Uterus (tissue), 3 donors: ENCODE measurements at regions not wholly inside any gene's neighbourhood (a gene's known extent, or its start where the extent isn't known, plus 50 kb on each side); places are given as distances from the start of the nearest gene placed in this dataset.
"Not testable (repeated sequence)": the region's sequence is repeated elsewhere in the genome, so short reads cannot be mapped to it uniquely, and the experiment has no call there.

Source experiments
- DNase-seq, 2 donors: peaks; one replicate each; pipeline ENCODE4 v3.0.0-alpha.2; 2019 to 2020
- H3K27ac ChIP-seq, 2 donors: fragments of 200-600 bp; sonication (generic); 1 replicate in 1 of 2; 2 replicates in 1 of 2; pipeline ENCODE4 v1.5.1; 2016 to 2018
- H3K27me3 ChIP-seq, 2 donors: fragments of 200-600 bp; sonication (generic); one replicate each; pipeline ENCODE4 v1.5.1; 2018 to 2019; ENCODE audit warnings: control low read depth in 1 of 2
- H3K36me3 ChIP-seq, 2 donors: fragments of 200-600 bp; sonication (generic); one replicate each; pipeline ENCODE4 v1.5.1; 2019; ENCODE audit warnings: control low read depth in 1 of 2
- H3K4me1 ChIP-seq, 2 donors: fragments of 200-600 bp; sonication (generic); one replicate each; pipeline ENCODE4 v1.5.1; 2018 to 2019; ENCODE audit warnings: control low read depth in 1 of 2
- H3K4me3 ChIP-seq, 2 donors: fragments of 200-600 bp; sonication (generic); 1 replicate in 1 of 2; 2 replicates in 1 of 2; pipeline ENCODE4 v1.5.1; 2018 to 2019; ENCODE audit warnings: mild to moderate bottlenecking in 1 of 2
- H3K9me3 ChIP-seq, 2 donors: fragments of 200-600 bp; sonication (generic); one replicate each; pipeline ENCODE4 v1.5.1; 2019; ENCODE audit warnings: control low read depth in 1 of 2
- POLR2A ChIP-seq, 2 donors: fragments of 450-650 bp; IDR thresholded peaks; one replicate each; pipeline ENCODE4 v1.6.1; 2016; ENCODE audit warnings: antibody characterized with exemption in 2 of 2, mild to moderate bottlenecking in 1 of 2, moderate library complexity in 1 of 2
- intact Hi-C: fragments of 100-400 bp; cut with DNase I; formaldehyde crosslinking; loops from one replicate; pipeline ENCODE4 v1.15.1; 2023; ENCODE audit warnings: low total_unique reads
- TF ChIP-seq, protein P1 (sequence below), 4 experiments: fragments of 200-600 bp in 2 of 4; fragments of 450-650 bp in 2 of 4; sonication (generic) in 2 of 4; IDR thresholded peaks; one replicate each; pipeline ENCODE4 v1.5.1; 2016 to 2019; ENCODE audit warnings: antibody characterized with exemption in 4 of 4, mild to moderate bottlenecking in 2 of 4, moderate library complexity in 1 of 4
- donor health status: DM: yes; HTN: yes; CAD: no.

DNA sequence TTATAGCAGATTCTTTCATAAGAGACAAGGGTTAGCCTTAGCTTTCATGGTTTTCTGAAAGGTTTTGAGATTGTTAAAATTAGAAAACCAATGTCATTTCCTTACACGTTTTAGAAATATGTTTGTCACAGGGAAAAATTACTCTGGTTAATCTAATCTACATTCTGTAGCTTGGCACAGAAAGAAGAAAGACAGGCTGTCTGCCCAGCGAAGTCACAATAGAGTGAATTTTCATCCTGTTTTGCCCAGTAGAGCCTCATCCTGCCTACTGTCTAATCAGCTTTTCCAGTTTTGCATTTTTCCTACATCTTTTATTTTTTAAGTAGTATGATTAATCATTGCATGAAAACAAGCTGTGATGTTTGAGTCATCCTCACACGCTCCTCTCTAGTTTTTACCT lies 688.8 kb downstream of the MTRR start:
- Histone ChIP-seq H3K27me3 (no peaks in the 10 kb centered on the region), H3K36me3 (no peaks in the 10 kb centered on the region), H3K4me3 (no peak overlapping the region), H3K4me1 (no peaks in the 10 kb centered on the region), H3K9me3 (peaks cover 0 to 7% of the 10 kb centered on the region in 2 donors), H3K27ac (no peak overlapping the region)
- TF ChIP-seq POLR2A (IDR thresholded peaks at IDR 0.05), result no peak
- TF ChIP-seq, protein P1, sequence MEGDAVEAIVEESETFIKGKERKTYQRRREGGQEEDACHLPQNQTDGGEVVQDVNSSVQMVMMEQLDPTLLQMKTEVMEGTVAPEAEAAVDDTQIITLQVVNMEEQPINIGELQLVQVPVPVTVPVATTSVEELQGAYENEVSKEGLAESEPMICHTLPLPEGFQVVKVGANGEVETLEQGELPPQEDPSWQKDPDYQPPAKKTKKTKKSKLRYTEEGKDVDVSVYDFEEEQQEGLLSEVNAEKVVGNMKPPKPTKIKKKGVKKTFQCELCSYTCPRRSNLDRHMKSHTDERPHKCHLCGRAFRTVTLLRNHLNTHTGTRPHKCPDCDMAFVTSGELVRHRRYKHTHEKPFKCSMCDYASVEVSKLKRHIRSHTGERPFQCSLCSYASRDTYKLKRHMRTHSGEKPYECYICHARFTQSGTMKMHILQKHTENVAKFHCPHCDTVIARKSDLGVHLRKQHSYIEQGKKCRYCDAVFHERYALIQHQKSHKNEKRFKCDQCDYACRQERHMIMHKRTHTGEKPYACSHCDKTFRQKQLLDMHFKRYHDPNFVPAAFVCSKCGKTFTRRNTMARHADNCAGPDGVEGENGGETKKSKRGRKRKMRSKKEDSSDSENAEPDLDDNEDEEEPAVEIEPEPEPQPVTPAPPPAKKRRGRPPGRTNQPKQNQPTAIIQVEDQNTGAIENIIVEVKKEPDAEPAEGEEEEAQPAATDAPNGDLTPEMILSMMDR (IDR thresholded peaks at IDR 0.05), result no peak
- intact Hi-C loops, result no loop called here
- no peak for DNase-seq

DNA sequence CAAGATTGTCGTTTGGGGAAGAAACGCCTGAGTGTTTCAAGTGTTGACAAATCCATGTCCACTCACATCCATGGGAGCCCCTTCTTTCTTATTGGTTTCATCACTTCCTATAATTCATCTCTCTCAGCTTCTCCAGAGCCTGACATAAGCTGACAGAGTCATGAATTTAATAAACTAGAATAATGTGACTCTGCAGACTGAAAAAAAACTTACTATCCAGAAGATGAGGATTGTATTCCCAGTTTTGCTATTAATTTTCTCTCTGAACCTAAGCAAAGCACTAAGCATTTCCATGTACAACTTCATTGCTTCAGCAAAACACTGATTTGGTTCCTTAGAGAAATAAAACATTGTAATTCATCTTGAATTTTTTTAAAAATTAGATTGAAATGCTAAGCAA lies 691.8 kb downstream of the MTRR start:
- intact Hi-C loops, result no loop called here
- Histone ChIP-seq H3K4me3 (no peak overlapping the region), H3K27ac (no peak overlapping the region), H3K36me3 (no peaks in the 10 kb centered on the region), H3K9me3 (no peaks in the 10 kb centered on the region), H3K4me1 (no peaks in the 10 kb centered on the region), H3K27me3 (no peaks in the 10 kb centered on the region)
- no peak for TF ChIP-seq POLR2A (IDR thresholded peaks at IDR 0.05)
- TF ChIP-seq, protein P1 (IDR thresholded peaks at IDR 0.05), result no peak
- DNase-seq, result no peak

DNA sequence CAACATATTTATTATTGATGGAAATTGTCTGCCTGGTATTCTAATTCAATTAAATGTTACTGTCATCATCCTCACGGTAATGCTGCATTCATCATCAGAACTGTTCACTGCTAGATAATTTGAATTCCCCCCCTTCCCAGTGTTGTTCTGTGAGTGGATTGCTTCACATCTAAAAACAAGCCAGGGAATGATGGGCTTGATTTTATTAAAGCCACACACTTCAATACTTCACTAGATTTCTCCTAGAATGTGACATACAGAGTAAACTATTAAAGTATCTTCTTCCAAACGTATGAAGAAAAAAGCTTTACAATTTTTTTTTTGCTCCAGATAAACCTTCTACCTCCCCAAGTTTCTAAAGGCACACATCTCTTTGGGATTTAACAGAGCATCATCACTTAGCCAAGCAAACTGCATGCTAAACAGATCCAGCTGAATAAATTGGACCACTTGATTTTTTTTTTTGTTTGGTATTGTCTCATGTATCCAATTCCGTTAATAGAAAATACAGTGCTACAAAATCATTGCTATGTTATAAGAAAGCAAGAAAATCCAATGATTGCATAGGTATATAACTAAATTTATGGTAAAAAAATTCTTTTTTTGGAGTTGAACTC lies 692.4 kb downstream of the MTRR start:
- Histone ChIP-seq H3K27me3 (no peaks in the 10 kb centered on the region), H3K27ac (no peak overlapping the region), H3K4me3 (no peak overlapping the region), H3K4me1 (no peaks in the 10 kb centered on the region), H3K36me3 (no peaks in the 10 kb centered on the region), H3K9me3 (no peaks in the 10 kb centered on the region)
- TF ChIP-seq, protein P1 (IDR thresholded peaks at IDR 0.05), result no peak
- intact Hi-C loops, result no loop called here
- no peak for DNase-seq

DNA sequence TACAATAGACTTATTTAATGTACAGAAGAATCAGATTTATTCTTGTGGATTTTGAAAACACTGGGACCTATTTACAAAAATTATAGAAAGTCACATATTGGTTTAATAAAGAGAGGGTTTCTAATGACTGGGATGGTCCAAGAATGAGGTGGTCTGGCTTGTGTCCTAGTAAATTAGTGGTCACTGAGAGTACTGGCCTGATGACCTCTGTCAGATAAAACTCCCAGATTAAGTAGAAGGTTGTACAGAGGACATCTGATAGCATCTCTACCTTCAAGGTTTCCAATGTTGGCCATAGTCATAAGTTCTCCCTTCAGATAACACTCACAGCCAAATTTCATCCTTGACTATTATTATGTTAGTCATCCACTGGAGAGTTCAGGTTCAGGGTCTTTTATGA lies 692.9 kb downstream of the MTRR start:
- no peak for TF ChIP-seq POLR2A (IDR thresholded peaks at IDR 0.05)
- TF ChIP-seq, protein P1 (IDR thresholded peaks at IDR 0.05), result no peak
- no peak overlapping the region for H3K4me3 ChIP-seq
- H3K4me1 ChIP-seq, result no peaks in the 10 kb centered on the region
- no peaks in the 10 kb centered on the region for H3K36me3 ChIP-seq
- H3K27me3 ChIP-seq, result no peaks in the 10 kb centered on the region
- intact Hi-C loops, result no loop called here
- H3K27ac ChIP-seq, result no peak overlapping the region
- no peaks in the 10 kb centered on the region for H3K9me3 ChIP-seq
- no peak for DNase-seq

DNA sequence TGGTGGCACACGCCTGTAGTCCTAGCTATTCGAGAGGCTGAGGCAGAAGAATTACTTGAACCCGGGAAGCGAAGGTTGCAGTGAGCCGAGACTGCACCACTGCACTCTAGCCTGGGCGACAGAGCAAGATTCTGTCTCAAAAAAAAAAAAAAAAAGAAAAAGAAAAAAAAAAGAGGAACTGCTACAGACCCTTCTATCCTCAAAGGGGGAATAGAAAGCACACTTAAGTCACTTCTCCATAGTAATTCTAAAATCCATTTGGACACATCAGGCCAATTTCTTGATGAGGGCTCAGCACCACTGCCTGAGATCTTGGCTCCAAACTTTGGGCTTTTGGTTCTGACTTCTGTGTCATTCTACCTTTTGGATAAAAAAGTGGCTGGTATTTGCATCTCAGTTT lies 694.6 kb downstream of the MTRR start:
- H3K4me3 ChIP-seq, H3K9me3 ChIP-seq, DNase-seq, H3K27me3 ChIP-seq, H3K27ac ChIP-seq, H3K36me3 ChIP-seq, intact Hi-C loops, H3K4me1 ChIP-seq: not testable (repeated sequence)

DNA sequence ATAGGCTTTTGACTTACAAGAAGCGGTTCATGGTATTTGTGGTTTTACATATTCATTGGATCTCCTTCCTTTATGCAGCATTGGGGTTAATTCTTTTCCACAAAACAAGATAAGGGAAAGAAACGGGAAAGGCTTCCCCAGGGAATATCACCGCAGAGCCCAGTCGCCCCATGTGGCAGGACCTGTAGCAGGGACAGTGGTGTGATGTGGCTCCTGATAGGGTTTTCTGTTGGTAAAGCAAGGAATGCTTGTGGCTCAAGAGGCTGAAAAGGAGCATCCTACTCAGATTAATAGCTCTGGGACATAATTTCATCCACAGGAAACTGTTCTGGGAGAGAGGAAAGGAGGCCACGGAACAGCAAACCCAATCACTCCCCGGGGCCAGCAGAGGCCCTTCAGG lies 699.9 kb downstream of the MTRR start:
- H3K4me3 ChIP-seq, result no peak overlapping the region
- H3K4me1 ChIP-seq, result no peaks in the 10 kb centered on the region
- TF ChIP-seq, protein P1 (IDR thresholded peaks at IDR 0.05), result no peak
- H3K36me3 ChIP-seq, result no peaks in the 10 kb centered on the region
- no peaks in the 10 kb centered on the region for H3K27me3 ChIP-seq
- H3K27ac ChIP-seq, result no peak overlapping the region
- DNase-seq, result no peak
- intact Hi-C loops, result no loop called here
- H3K9me3 ChIP-seq, result no peaks in the 10 kb centered on the region
